ENCODE measurements at regions not wholly inside any gene's neighbourhood (a gene's known extent, or its start where the extent isn't known, plus 50 kb on each side); places are given as distances from the start of the nearest gene placed in this dataset.

DNA sequence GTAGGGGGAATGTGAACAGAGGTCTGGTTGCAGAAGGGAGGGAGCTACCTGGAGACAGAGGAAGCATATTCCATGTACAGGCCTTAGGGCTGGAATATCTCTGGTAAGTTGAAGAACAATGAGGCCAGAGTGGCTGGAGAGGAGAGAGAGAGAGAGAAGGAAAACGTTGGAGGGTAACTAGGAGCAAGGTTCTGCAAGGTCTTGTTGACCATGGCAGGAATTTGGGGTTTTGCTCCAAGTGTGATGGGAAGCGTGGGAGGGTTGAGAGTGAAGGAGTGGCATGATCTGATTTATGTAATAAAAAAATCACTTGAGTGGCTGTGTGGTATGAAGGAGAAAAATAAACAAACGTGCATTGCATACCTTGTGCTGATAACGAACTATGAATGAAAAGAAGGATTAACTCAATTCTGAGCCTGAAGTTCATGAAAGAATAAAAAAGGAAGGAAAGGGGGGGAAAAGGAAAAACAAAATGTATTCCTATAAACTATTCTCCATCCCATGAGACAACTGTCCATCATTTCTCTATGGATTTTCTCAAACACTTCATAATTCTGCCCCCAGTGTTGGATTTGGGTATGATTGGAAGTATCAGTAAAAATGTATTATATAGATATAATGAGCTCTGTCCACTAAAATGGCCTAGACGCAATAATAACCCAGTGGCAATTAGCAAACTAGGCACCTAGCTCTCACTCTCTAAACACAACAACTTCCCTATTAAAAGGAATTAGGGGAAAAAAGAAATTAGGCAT lies 59.7 kb upstream of the PMAIP1 start:
- Histone ChIP-seq H3K9me3 (ENCODE audit: low read length) (no peaks in the 10 kb centered on the region), H3K9me2 (ENCODE audit: low read depth, low read length) (no peaks in the 10 kb centered on the region), H3K9ac (ENCODE audit: low read length) (no peak overlapping the region), H3K36me3 (ENCODE audit: insufficient read depth, low read length) (no peaks in the 10 kb centered on the region), H2AFZ (ENCODE audit: low read length) (no peak overlapping the region), H3K27ac (ENCODE audit: low read depth, low read length, poor library complexity, severe bottlenecking) (peak overlapping the region; percentile 26), H3K4me2 (ENCODE audit: low read length) (no peak overlapping the region), H3F3A (ENCODE audit: insufficient read depth, low read length) (no peaks in the 10 kb centered on the region), H4K20me1 (ENCODE audit: insufficient read depth, low read length) (no peaks in the 10 kb centered on the region), H3K4me3 (ENCODE audit: low read depth, low read length, poor library complexity, severe bottlenecking) (no peak overlapping the region), H3K4me1 (ENCODE audit: insufficient read depth, low read length, severe bottlenecking) (peaks cover 30% of the 10 kb centered on the region), H3K27me3 (ENCODE audit: insufficient read depth, low read length) (no peaks in the 10 kb centered on the region), H3K79me2 (ENCODE audit: insufficient read depth, low read length) (no peaks in the 10 kb centered on the region)
- TF ChIP-seq, protein P1, sequence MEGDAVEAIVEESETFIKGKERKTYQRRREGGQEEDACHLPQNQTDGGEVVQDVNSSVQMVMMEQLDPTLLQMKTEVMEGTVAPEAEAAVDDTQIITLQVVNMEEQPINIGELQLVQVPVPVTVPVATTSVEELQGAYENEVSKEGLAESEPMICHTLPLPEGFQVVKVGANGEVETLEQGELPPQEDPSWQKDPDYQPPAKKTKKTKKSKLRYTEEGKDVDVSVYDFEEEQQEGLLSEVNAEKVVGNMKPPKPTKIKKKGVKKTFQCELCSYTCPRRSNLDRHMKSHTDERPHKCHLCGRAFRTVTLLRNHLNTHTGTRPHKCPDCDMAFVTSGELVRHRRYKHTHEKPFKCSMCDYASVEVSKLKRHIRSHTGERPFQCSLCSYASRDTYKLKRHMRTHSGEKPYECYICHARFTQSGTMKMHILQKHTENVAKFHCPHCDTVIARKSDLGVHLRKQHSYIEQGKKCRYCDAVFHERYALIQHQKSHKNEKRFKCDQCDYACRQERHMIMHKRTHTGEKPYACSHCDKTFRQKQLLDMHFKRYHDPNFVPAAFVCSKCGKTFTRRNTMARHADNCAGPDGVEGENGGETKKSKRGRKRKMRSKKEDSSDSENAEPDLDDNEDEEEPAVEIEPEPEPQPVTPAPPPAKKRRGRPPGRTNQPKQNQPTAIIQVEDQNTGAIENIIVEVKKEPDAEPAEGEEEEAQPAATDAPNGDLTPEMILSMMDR (IDR thresholded peaks at IDR 0.05; ENCODE audit: low read length), result peak; percentile 35; the same call in 1 of the 2 replicates
- TF ChIP-seq EZH2 (IDR thresholded peaks at IDR 0.05; ENCODE audit: borderline replicate concordance, low read length), result no peak

- H2AFZ ChIP-seq (ENCODE audit: low read length), result no peak overlapping the region
- peaks cover 31% of the 10 kb centered on the region for H3K4me1 ChIP-seq (ENCODE audit: insufficient read depth, low read length, severe bottlenecking)
- no peaks in the 10 kb centered on the region for H4K20me1 ChIP-seq (ENCODE audit: insufficient read depth, low read length)
- no peak overlapping the region for H3K4me2 ChIP-seq (ENCODE audit: low read length)
- H3K79me2 ChIP-seq (ENCODE audit: insufficient read depth, low read length), result no peaks in the 10 kb centered on the region
- H3K27ac ChIP-seq (ENCODE audit: low read depth, low read length, poor library complexity, severe bottlenecking), result peak overlapping the region; percentile 26
- no peaks in the 10 kb centered on the region for H3K9me3 ChIP-seq (ENCODE audit: low read length)
- TF ChIP-seq EZH2 (IDR thresholded peaks at IDR 0.05; ENCODE audit: borderline replicate concordance, low read length), result no peak
- TF ChIP-seq, protein P1 (IDR thresholded peaks at IDR 0.05; ENCODE audit: low read length), result no peak
- H3K9ac ChIP-seq (ENCODE audit: low read length), result no peak overlapping the region
- H3K9me2 ChIP-seq (ENCODE audit: low read depth, low read length), result no peaks in the 10 kb centered on the region
- H3F3A ChIP-seq (ENCODE audit: insufficient read depth, low read length), result no peaks in the 10 kb centered on the region
- H3K27me3 ChIP-seq (ENCODE audit: insufficient read depth, low read length), result no peaks in the 10 kb centered on the region
- H3K4me3 ChIP-seq (ENCODE audit: low read depth, low read length, poor library complexity, severe bottlenecking), result no peak overlapping the region
- no peaks in the 10 kb centered on the region for H3K36me3 ChIP-seq (ENCODE audit: insufficient read depth, low read length)
Observed at GRCh38 chr18:59839246-59839645, 60.5 kb upstream of the PMAIP1 start.

GRCh38 chr18:59837586-59837985 lies 62.2 kb upstream of the PMAIP1 start:
- no peaks in the 10 kb centered on the region for H3K36me3 ChIP-seq (ENCODE audit: insufficient read depth, low read length)
- H3K4me2 ChIP-seq (ENCODE audit: low read length), result no peak overlapping the region; the same call in 1 of the 2 replicates
- no peaks in the 10 kb centered on the region for H4K20me1 ChIP-seq (ENCODE audit: insufficient read depth, low read length)
- H3K9me3 ChIP-seq (ENCODE audit: low read length), result no peaks in the 10 kb centered on the region
- H3K27me3 ChIP-seq (ENCODE audit: insufficient read depth, low read length), result no peaks in the 10 kb centered on the region
- no peak overlapping the region for H3K9ac ChIP-seq (ENCODE audit: low read length)
- TF ChIP-seq, protein P1 (IDR thresholded peaks at IDR 0.05; ENCODE audit: low read length), result peak; percentile 92
- TF ChIP-seq EZH2 (IDR thresholded peaks at IDR 0.05; ENCODE audit: borderline replicate concordance, low read length), result no peak
- H3K4me3 ChIP-seq (ENCODE audit: low read depth, low read length, poor library complexity, severe bottlenecking), result no peak overlapping the region
- H3K27ac ChIP-seq (ENCODE audit: low read depth, low read length, poor library complexity, severe bottlenecking), result no peak overlapping the region
- no peaks in the 10 kb centered on the region for H3K79me2 ChIP-seq (ENCODE audit: insufficient read depth, low read length)
- no peaks in the 10 kb centered on the region for H3K9me2 ChIP-seq (ENCODE audit: low read depth, low read length)
- H2AFZ ChIP-seq (ENCODE audit: low read length), result no peak overlapping the region
- H3K4me1 ChIP-seq (ENCODE audit: insufficient read depth, low read length, severe bottlenecking), result peaks cover 35% of the 10 kb centered on the region
- no peaks in the 10 kb centered on the region for H3F3A ChIP-seq (ENCODE audit: insufficient read depth, low read length)
